Coronary artery (tissue), 2 donors: ENCODE measurements at regions not wholly inside any gene's neighbourhood (a gene's known extent, or its start where the extent isn't known, plus 50 kb on each side); places are given as distances from the start of the nearest gene placed in this dataset.

ENCODE experiments used
- DNase-seq: peaks from one replicate; pipeline ENCODE4 v3.0.0-alpha.2; 2017; ENCODE audit warnings: low spot score
- H3K27ac ChIP-seq, 2 donors: fragments of 200-600 bp; sonication (generic); one replicate each; pipeline ENCODE4 v1.5.1; 2016 to 2019
- H3K4me3 ChIP-seq: fragments of 200-600 bp; sonication (generic); 2 replicates; pipeline ENCODE4 v1.5.1; 2016; ENCODE audit warnings: mild to moderate bottlenecking, moderate library complexity
- TF ChIP-seq, protein P1 (sequence below): fragments of 200-600 bp; sonication (generic); IDR thresholded peaks from one replicate; pipeline ENCODE4 v1.5.1; 2019; ENCODE audit warnings: antibody characterized with exemption

DNA sequence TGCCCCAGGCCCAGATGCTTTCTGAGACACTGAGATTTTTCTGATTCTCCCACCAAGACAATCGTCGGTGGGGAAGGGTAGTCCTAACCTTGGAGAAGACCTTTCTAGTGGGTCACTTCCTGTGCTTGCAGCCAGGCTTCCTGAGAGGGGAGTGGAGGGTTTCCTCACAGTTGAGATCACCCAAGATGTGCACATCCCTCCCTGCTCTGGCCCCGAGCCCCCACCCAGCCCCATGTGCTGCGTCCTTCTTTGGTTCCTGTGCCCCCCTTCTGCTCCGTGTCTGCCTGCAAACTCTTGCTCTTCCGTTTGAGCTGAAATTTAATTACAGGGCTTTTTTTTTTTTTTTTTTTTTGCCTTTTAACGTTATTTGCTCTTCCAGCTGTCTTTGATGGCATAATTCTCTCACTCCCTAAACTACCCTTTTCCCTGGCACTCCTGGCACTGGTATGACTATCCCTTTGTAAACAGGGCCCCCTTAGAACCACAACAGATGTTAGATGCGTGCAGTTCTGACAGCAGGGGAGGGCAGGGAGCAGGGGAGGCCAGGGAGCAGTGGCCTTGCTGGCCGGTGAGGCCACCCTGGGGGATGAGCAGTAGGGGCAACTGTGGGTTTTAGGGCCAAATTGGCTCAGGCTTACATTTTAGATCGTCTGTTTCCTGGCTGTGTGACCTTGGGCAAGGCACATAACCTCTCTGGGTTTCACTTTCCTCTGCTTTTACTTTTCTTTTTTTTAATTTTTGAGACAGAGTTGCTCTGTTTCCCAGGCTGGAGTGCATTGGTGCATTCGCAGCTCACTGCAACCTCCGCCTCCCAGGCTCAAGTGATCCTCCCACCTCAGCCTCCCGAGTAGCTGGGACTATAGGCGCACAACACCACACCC is 144.5 kb downstream of the PHETA1 start:
- Histone ChIP-seq H3K4me3 (no peak overlapping the region), H3K27ac (no peak overlapping the region)
- no peak for DNase-seq
- TF ChIP-seq, protein P1, sequence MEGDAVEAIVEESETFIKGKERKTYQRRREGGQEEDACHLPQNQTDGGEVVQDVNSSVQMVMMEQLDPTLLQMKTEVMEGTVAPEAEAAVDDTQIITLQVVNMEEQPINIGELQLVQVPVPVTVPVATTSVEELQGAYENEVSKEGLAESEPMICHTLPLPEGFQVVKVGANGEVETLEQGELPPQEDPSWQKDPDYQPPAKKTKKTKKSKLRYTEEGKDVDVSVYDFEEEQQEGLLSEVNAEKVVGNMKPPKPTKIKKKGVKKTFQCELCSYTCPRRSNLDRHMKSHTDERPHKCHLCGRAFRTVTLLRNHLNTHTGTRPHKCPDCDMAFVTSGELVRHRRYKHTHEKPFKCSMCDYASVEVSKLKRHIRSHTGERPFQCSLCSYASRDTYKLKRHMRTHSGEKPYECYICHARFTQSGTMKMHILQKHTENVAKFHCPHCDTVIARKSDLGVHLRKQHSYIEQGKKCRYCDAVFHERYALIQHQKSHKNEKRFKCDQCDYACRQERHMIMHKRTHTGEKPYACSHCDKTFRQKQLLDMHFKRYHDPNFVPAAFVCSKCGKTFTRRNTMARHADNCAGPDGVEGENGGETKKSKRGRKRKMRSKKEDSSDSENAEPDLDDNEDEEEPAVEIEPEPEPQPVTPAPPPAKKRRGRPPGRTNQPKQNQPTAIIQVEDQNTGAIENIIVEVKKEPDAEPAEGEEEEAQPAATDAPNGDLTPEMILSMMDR, result no peak

DNA sequence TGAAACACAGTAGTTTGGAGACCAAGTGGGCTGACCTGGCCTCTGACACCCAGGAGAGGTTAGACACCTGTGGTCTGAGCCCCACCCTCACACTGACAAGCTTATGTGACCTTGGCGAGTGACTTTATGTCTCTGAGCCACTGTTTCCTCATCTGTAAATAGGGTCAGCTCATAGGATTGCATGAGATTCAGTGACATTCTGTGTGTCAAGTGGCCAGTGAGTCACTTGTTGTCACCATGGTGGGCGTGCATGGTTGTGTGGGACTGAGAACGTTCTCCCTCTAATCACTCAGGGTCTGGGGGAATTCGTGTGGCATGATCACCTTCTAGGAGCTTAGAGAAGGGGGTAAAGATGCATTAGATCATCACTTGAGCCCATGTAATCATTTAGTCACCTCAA is 146.4 kb downstream of the PHETA1 start:
- Histone ChIP-seq H3K27ac (no peak overlapping the region), H3K4me3 (no peak overlapping the region)
- TF ChIP-seq, protein P1, result no peak
- DNase-seq, result no peak

DNA sequence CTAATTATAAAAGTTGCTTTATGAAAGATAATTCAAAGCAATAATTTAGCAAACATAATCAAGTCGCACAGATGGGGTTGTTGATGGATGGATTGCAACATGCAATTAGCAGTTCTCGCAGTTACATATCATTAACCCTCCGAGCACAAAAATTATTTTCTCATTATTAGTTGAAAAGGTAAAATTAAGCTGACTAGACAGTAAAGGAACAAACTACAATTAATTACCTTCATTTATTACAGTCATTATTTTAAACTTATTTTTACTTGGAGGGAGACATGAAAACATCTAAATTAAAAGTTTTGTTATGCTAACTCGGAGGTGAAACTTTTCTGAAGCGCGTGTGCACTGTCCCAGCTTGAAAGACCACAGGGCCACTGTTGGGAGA is 146.9 kb downstream of the PHETA1 start:
- H3K4me3 ChIP-seq, result no peak overlapping the region
- DNase-seq, result no peak
- H3K27ac ChIP-seq, result no peak overlapping the region
- TF ChIP-seq, protein P1, result no peak

DNA sequence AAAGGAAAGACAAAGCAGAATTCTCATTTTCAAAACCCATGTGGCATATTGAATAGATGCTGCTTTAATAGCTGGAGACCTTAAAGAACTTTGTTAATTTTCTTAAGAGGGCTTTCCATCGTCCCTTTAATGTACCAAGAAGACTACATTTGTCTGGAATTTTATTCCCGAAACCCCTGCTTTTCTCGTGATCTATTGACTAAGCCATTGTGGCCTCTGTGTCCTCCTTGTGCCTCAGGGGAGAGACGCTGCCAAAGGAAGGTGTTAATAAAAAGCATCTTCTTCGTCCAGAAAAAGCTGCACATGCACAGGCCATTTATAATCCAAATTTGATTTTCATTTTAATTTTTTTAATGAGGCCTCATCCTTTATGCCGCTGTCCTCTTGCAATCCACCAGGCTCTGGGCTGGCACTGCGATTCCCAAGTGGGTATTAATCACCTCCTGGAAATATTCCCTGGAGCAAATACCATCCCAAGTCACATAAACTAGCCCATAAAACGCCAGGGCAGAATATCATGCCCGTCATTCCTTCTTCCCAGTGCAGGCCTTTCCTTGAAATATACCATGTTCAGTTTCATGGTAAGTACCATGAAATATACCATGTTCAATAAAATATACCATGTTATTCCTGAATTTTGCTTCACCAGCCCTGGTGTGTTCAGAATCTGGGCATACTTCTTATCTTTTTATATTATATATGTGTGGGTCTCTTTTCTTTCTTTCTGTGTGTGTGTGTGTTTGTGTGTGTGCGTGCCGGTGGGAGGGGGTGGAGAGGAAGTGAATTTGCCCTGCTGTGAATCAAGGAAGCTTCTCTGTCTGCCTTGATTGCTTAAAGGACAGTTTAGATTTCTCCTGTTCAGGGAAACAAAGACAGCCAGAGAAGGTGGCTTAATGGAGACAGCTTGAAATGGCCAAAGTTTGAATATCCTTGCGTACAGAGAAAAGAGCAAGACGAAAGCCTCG is 147.6 kb downstream of the PHETA1 start:
- DNase-seq, result no peak
- Histone ChIP-seq H3K27ac (no peak overlapping the region), H3K4me3 (no peak overlapping the region)
- TF ChIP-seq, protein P1, result no peak

DNA sequence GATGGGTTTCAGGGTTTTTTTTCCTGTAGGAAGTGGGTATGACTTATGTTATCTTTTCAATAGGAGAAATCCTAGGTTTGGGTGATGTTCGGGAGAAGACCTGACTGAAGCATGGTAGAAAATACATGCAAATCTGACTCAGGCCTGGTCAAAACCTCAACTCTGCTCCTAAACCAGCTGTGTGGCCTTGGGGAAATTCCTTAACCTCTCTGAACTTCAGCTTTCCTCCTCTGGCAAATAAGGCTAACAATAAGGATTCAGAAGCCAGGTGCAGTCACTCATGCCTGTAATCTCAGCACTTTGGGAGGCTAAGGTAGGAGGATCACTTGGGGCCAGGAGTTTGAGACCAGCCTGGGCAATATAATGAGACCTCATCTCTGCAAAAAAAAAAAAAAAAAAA is 148.5 kb downstream of the PHETA1 start:
- no peak overlapping the region for H3K4me3 ChIP-seq
- no peak overlapping the region for H3K27ac ChIP-seq
- TF ChIP-seq, protein P1, result no peak
- no peak for DNase-seq

DNA sequence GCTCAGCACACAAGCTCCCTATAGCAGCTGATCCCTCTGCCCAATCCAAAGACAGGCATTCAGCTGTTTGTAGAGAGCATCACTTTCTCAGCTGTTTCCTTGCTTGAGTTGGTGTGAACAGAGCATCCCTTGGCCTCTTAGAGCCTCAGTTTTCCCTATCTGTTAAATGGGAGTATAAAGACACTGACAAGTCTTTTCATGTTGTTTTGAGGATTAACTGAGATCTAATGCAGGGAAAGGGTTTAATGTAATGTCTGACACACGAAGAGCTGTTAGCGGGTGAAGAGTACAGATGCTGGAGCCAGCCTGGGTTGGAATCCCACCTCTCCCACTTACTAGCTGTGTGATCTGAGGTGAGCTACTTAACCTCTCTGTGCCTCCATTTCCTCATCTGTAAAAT is 149.5 kb downstream of the PHETA1 start:
- no peak overlapping the region for H3K27ac ChIP-seq
- DNase-seq, result no peak
- no peak overlapping the region for H3K4me3 ChIP-seq
- TF ChIP-seq, protein P1, result no peak
